ENCODE measurements at regions not wholly inside any gene's neighbourhood (a gene's known extent, or its start where the extent isn't known, plus 50 kb on each side); places are given as distances from the start of the nearest gene placed in this dataset.

- TF ChIP-seq CTCF (IDR thresholded peaks at IDR 0.05; ENCODE audit: low read depth, low read length, missing input control) (no peak), RAD21 (IDR thresholded peaks at IDR 0.05) (no peak), TAF1 (conservative IDR thresholded peaks at IDR 0.05) (no peak), GABPA (IDR thresholded peaks at IDR 0.05 in 1 of 2, conservative IDR thresholded peaks at IDR 0.05 in 1 of 2) (no peak), REST (IDR thresholded peaks at IDR 0.05) (no peak)
Observed at GRCh38 chr17:70769956-70770355, 600.6 kb downstream of the KCNJ2 start.

All from liver (tissue), 3 donors.